BLaER1 (cell line): ENCODE measurements at regions not wholly inside any gene's neighbourhood (a gene's known extent, or its start where the extent isn't known, plus 50 kb on each side); places are given as distances from the start of the nearest gene placed in this dataset.

Experiments used
- H3K27ac ChIP-seq: shearing (Covaris generic); formaldehyde crosslinking; 2 replicates; pipeline ENCODE4 v1.8.1; 2022
- H3K27me3 ChIP-seq: shearing (Covaris generic); formaldehyde crosslinking; 2 replicates; pipeline ENCODE4 v1.8.1; 2022
- H3K36me3 ChIP-seq: shearing (Covaris generic); formaldehyde crosslinking; 2 replicates; pipeline ENCODE4 v1.8.1; 2022
- H3K4me1 ChIP-seq: shearing (Covaris generic); formaldehyde crosslinking; 2 replicates; pipeline ENCODE4 v1.8.1; 2022
- H3K4me2 ChIP-seq: shearing (Covaris generic); formaldehyde crosslinking; 2 replicates; pipeline ENCODE4 v1.8.1; 2022
- H3K4me3 ChIP-seq: shearing (Covaris generic); formaldehyde crosslinking; 2 replicates; pipeline ENCODE4 v1.8.1; 2022
- H3K9ac ChIP-seq: shearing (Covaris generic); formaldehyde crosslinking; 2 replicates; pipeline ENCODE4 v1.8.1; 2022
- H3K9me3 ChIP-seq: shearing (Covaris generic); formaldehyde crosslinking; 2 replicates; pipeline ENCODE4 v1.8.1; 2022
- H4K20me1 ChIP-seq: shearing (Covaris generic); formaldehyde crosslinking; 2 replicates; pipeline ENCODE4 v1.8.1; 2022
- Cebpa-rat ChIP-seq: shearing (Covaris generic); IDR thresholded peaks from 2 replicates; pipeline ENCODE4 v1.8.1; 2022

DNA sequence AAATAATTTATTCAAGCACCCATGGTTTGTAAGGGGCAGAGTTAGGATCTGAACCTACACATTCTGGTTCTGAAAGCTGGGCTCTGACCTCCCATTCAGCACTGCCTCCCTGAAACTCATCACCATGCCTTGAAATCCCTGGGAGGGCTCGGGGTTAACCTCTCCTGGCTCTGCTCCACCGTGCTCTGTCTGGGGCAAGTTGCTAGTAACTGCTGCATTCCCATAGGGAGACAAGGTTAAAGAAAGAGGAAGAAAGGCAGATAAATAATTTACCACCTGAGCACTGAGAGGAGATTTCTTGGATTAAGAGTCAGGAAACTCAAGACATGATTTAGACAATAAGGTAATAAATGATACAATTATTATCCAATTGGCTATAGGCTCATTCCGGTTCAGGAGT, 199.3 kb downstream of the KIF18A start:
- Histone ChIP-seq H3K27ac (no peak overlapping the region), H3K9ac (no peak overlapping the region), H4K20me1 (no peaks in the 10 kb centered on the region), H3K27me3 (no peaks in the 10 kb centered on the region), H3K9me3 (no peaks in the 10 kb centered on the region), H3K4me3 (no peak overlapping the region), H3K4me2 (no peak overlapping the region), H3K4me1 (peaks cover 12% of the 10 kb centered on the region), H3K36me3 (no peaks in the 10 kb centered on the region)
- TF ChIP-seq Cebpa-rat, result no peak

DNA sequence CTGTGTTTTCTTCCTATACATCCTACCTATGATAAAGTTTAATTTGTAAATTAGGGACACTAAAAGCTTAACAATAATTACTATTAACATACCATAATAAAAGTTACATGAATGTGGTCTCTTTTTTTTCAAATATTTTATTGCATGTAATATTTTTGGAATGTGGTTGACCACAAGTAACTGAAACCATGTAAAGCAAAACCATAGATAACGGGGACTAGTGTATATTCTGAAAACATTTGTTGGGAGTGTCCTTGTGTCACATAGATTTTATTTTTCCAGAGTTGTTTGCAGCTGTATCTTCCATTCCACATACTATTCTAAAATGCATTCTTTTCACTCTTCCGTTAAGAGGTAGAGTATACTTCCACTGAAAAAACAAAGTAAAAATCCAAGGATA, 200.4 kb downstream of the KIF18A start:
- Histone ChIP-seq H3K9me3 (no peaks in the 10 kb centered on the region), H4K20me1 (no peaks in the 10 kb centered on the region), H3K9ac (no peak overlapping the region), H3K27me3 (no peaks in the 10 kb centered on the region), H3K36me3 (no peaks in the 10 kb centered on the region), H3K4me3 (no peak overlapping the region), H3K4me1 (peaks cover 12% of the 10 kb centered on the region), H3K27ac (no peak overlapping the region), H3K4me2 (peak overlapping the region; percentile 34; the same call in 1 of the 2 replicates)
- no peak for TF ChIP-seq Cebpa-rat

DNA sequence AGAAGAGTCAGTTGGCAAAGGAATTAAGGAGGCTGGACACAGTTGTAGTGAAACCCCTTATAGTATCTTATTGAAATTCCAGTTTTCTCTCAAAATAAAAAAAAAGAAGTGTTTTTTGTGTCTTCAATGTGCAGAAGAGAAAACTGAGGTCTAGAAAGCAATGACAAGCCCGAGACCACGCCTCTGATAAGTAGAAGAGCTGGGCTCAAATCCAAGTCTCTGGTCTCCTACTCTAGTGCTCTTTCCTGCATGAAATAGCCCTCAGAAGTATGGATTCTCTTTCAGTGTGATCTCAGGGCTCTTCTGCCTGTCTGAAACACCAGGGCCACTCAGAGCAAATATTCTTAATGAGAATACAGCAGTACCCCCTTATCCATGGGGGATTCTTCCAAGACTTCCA, 200.9 kb downstream of the KIF18A start:
- peak overlapping the region; percentile 34; the same call in 1 of the 2 replicates for H3K4me2 ChIP-seq

DNA sequence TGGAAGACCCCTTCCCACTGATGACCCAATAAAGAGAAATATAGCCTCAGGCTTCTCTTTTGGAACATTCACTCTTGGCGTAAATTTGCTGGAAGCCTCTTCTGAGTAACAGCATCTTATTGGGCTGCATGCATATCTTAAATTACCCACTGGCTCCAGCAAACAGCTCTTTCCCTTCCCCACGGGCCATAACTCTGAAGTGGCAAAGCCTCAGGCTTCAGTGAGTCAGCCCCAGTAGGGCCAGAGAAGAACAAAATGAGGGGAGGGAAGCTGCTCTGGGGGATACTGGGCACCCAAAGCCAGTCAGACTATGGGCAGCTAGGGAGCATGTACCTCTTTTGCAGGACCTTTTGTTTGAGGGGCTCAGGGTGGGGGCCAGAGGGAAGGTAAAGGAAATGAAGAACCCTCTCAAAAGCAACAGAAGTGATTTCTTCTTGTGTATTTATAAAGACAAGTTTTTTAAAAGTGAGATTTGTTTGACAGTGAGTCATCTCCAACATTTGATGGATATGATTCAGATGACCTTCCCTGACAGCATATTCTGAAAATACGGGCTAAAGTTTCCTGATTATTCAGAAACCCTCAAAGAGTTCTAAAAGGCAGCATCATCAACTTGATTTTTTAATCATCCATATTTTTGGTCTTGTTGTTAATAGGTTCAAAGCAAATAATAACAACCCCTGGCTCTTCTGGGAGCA, 203.4 kb downstream of the KIF18A start:
- no peak for TF ChIP-seq Cebpa-rat
- Histone ChIP-seq H3K4me2 (no peak overlapping the region), H3K36me3 (no peaks in the 10 kb centered on the region), H3K9ac (no peak overlapping the region), H3K4me3 (no peak overlapping the region), H3K27me3 (no peaks in the 10 kb centered on the region), H3K27ac (no peak overlapping the region), H3K4me1 (peaks cover 12% of the 10 kb centered on the region), H4K20me1 (no peaks in the 10 kb centered on the region), H3K9me3 (no peaks in the 10 kb centered on the region)

More for the DNA sequence above, 200.9 kb downstream of the KIF18A start:
- Histone ChIP-seq H3K27me3 (no peaks in the 10 kb centered on the region), H3K9me3 (no peaks in the 10 kb centered on the region), H3K4me3 (no peak overlapping the region), H3K9ac (no peak overlapping the region), H3K27ac (no peak overlapping the region), H3K4me1 (peaks cover 12% of the 10 kb centered on the region), H3K36me3 (no peaks in the 10 kb centered on the region), H4K20me1 (no peaks in the 10 kb centered on the region)
- TF ChIP-seq Cebpa-rat, result no peak

DNA sequence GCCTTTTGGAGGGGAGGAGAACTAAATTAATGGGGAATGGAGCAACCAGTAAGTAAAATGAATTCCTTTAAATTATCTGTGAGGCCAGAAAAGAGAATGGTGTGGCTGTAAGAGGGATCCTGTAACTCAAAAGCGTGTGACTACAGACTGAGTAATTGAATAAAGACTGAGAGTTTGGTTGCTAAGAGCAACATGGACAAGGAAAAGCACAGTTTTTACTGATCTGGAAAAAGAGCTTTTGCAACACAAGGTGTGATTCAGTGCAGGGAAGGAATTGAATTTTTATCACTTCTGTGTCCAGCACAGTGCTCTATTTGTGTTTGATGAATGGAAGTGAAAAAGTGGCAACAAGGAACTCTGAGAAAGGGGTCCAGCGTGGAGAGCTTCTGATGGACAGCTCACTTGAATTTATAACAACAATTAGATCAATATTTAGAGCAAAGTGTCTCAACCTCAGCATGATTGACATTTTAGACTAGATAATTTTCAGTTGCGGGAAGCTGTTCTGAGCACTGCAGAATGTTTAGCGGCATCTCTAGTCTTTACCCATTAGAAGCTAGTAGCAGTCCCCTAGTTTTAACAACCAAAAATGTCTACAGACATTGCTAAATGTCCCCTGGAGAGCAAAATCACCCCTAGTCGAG, 202.8 kb upstream of the BDNF start:
- H3K9ac ChIP-seq, result no peak overlapping the region
- no peak for TF ChIP-seq Cebpa-rat
- no peaks in the 10 kb centered on the region for H3K9me3 ChIP-seq
- H3K4me3 ChIP-seq, result no peak overlapping the region
- H3K4me1 ChIP-seq, result peaks cover 12% of the 10 kb centered on the region
- H3K36me3 ChIP-seq, result no peaks in the 10 kb centered on the region
- no peaks in the 10 kb centered on the region for H4K20me1 ChIP-seq
- H3K27ac ChIP-seq, result no peak overlapping the region
- no peaks in the 10 kb centered on the region for H3K27me3 ChIP-seq
- H3K4me2 ChIP-seq, result no peak overlapping the region

DNA sequence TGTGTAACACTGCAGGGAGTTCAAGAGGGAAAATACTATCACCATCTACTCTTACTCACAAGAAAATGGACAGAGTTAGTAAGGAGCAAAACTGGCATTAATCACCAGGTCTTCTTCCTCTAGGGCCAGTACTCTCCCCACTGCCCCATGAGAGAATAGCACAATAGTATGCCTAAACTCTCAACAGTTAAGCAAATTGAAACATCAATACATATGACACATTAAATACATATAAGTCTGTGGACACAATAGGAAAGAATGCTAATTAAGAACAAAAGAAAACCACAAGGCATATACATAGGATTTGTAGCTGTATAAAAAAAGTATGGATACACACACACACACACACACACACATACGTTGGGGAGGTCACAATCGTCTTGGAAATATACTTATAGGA, 197.9 kb upstream of the BDNF start:
- TF ChIP-seq Cebpa-rat, result no peak
- Histone ChIP-seq H3K4me1 (peaks cover 13% of the 10 kb centered on the region), H3K9ac (no peak overlapping the region), H3K27ac (no peak overlapping the region), H3K9me3 (no peaks in the 10 kb centered on the region), H3K4me2 (no peak overlapping the region), H4K20me1 (no peaks in the 10 kb centered on the region), H3K36me3 (no peaks in the 10 kb centered on the region), H3K27me3 (no peaks in the 10 kb centered on the region), H3K4me3 (no peak overlapping the region)

DNA sequence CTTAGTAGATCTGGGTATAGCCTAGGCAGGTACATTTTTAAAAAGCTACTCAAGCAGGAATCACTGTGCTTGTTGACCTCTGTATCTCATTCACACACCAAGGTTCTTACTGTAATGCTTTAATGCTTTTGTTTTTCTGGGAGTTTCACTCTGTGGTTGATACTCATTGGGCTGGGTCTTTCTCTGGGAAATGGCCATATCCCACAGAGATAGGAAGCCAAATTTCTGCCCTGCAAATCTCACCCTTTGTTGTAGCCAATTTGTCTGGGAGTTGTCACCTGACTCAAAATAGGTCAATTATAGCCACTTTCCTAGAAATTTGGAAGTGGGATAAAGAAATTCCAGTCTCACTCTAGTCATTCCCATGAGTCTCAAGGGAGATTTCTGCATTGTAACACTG, 195.8 kb upstream of the BDNF start:
- Histone ChIP-seq H3K9ac (no peak overlapping the region), H3K27ac (no peak overlapping the region), H3K4me3 (no peak overlapping the region), H3K9me3 (no peaks in the 10 kb centered on the region), H4K20me1 (no peaks in the 10 kb centered on the region), H3K4me1 (peaks cover 13% of the 10 kb centered on the region), H3K4me2 (no peak overlapping the region), H3K27me3 (no peaks in the 10 kb centered on the region), H3K36me3 (no peaks in the 10 kb centered on the region)
- no peak for TF ChIP-seq Cebpa-rat

DNA sequence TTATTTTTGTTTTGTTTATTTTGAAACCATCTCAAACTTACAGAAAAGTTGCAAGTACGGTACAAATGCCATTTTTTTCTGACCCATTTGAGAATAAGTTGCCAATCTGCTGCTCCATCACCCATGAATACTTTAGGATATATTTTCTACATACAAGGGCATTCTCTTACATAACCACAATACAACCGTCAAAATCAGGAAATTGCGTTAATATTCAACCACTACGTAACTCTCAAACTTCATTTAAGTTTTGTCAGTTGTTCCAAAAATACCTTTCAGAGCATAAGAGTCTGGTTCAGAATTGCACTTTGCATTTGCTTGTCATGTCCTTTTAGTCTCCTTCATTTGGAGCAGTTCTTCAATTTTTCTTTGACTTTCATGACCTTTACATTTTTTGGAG, 194.3 kb upstream of the BDNF start:
- Histone ChIP-seq H3K4me1 (peaks cover 13% of the 10 kb centered on the region), H3K9me3 (no peaks in the 10 kb centered on the region), H3K4me2 (peak overlapping the region; percentile 48; the same call in 1 of the 2 replicates), H3K4me3 (no peak overlapping the region), H3K36me3 (no peaks in the 10 kb centered on the region), H3K27me3 (no peaks in the 10 kb centered on the region), H3K9ac (no peak overlapping the region), H3K27ac (no peak overlapping the region), H4K20me1 (no peaks in the 10 kb centered on the region)
- TF ChIP-seq Cebpa-rat, result no peak

DNA sequence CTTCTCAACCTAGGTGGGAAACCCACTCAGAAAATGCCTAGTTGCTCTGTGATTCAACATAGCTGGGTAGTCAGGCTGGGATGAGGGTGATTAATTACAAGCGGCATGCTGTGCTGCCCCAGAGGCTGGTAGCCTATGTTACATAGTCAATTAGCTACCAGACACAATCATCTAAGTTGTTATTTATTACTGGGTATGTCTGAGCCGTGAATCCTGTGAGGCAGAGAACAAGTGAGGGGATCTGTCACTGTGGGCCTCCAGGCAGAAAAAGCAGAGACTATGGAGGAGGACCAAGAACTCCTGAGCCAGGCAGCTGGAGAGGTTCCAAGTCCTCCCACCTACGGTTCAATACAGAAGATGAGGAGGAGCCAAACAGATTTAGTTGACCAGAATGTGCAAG, 186.6 kb upstream of the BDNF start:
- Histone ChIP-seq H3K4me3 (no peak overlapping the region), H4K20me1 (no peaks in the 10 kb centered on the region), H3K36me3 (no peaks in the 10 kb centered on the region), H3K27me3 (no peaks in the 10 kb centered on the region), H3K27ac (no peak overlapping the region), H3K4me1 (no peaks in the 10 kb centered on the region), H3K9me3 (no peaks in the 10 kb centered on the region), H3K9ac (no peak overlapping the region), H3K4me2 (no peak overlapping the region)
- TF ChIP-seq Cebpa-rat, result no peak

DNA sequence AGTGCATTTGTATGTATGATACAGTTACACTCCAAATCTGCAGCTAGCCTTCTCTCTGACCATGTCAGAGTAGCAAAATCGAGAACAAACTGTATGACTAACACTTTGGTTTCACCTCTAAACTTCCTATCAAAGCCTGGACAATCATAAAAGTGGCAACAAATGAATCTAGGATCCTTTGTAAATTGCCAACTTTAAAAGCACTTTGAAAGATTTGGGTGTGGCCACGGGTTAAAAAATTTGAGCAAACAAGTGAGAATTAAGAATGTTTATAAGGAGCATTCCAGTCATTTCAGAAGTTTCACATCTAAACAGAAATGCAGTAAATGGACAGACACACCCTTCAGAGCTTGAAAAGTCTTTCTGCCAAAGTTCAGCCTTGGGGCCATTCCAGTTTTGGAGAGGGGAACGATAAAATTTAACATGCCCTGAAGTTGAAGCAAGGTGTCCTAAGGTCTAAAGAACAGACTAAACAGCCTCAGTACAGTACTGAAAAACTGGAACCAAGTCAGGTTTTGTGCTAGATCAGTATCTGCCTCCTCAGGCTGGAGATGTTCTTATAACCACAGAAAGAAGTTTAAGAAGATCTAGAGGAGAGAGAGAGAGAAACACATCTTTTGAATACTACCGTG, 181.9 kb upstream of the BDNF start:
- Histone ChIP-seq H3K27me3 (no peaks in the 10 kb centered on the region), H3K9ac (no peak overlapping the region), H3K9me3 (no peaks in the 10 kb centered on the region), H3K4me2 (no peak overlapping the region), H3K27ac (no peak overlapping the region), H3K36me3 (no peaks in the 10 kb centered on the region), H3K4me1 (no peaks in the 10 kb centered on the region), H3K4me3 (no peak overlapping the region), H4K20me1 (no peaks in the 10 kb centered on the region)
- TF ChIP-seq Cebpa-rat, result no peak
